ENCODE measurements at regions not wholly inside any gene's neighbourhood (a gene's known extent, or its start where the extent isn't known, plus 50 kb on each side); places are given as distances from the start of the nearest gene placed in this dataset.

GRCh38 chr19:34075661-34076091, 96.6 kb upstream of the LSM14A start (continued):
- no peak for TF ChIP-seq ZBTB11 (CRISPR knock-in tag; IDR thresholded peaks at IDR 0.05)
- TF ChIP-seq TCF7 (IDR thresholded peaks at IDR 0.05; ENCODE audit: borderline replicate concordance): no peak
- TF ChIP-seq FOS (IDR thresholded peaks at IDR 0.05; ENCODE audit: borderline replicate concordance, extremely low read depth, insufficient read length): no peak
- TF ChIP-seq NFYA (IDR thresholded peaks at IDR 0.05; ENCODE audit: borderline replicate concordance, low read depth, low read length): no peak

GRCh38 chr19:34082289-34083077, 89.8 kb upstream of the LSM14A start:
- no peak overlapping the region for H3K4me2 ChIP-seq (ENCODE audit: control insufficient read depth, insufficient read depth)
- no peak overlapping the region for H3K4me3 ChIP-seq
- no peak for DNase-seq (ENCODE audit: low read depth, low spot score)
- H3K36me3 ChIP-seq (ENCODE audit: control insufficient read depth in 2 of 2, insufficient read depth in 2 of 2, low read length in 1 of 2): no peaks in the 10 kb centered on the region
- FAIRE-seq: no peak
- ChIA-PET RAD21 (ENCODE audit: unreplicated experiment) (no interaction called here), CTCF (interaction anchor here (0.7 kb wide), 1 partner anchor 82 kb away, joined by 3 read pairs; no protein-coding TSS in a partner anchor), SMC1A (ENCODE audit: uncharacterized antibody, unreplicated experiment) (interaction anchor here (0.6 kb wide), 1 partner anchor 831 kb away, joined by 3 read pairs; no protein-coding TSS in a partner anchor), POLR2A (no interaction called here)
- no peaks in the 10 kb centered on the region for H3K9me3 ChIP-seq (replicated peaks; ENCODE audit: control insufficient read depth, insufficient read depth, low read length)
- WGBS (ENCODE audit: insufficient coverage, insufficient replicate concordance, low lambda C conversion rate, missing lambda C conversion rate): 46% methylated on average over 10 of the region's 10 CpGs
- H4K20me1 ChIP-seq (ENCODE audit: control insufficient read depth, insufficient read depth): no peaks in the 10 kb centered on the region
- BruUV-seq (replicated peaks): no TSS peak
- H3K27me3 ChIP-seq (replicated peaks in 1 of 2; ENCODE audit: control insufficient read depth in 2 of 2, insufficient read depth in 2 of 2, low read length in 1 of 2): no peaks in the 10 kb centered on the region
- intact Hi-C loops (cut with micrococcal nuclease; ENCODE audit: unreplicated experiment) (no loop called here), in situ Hi-C loops (cut with MboI) (no loop called here)
- H3K4me1 ChIP-seq (ENCODE audit: control insufficient read depth, insufficient read depth, low read length): no peaks in the 10 kb centered on the region
- no peaks in the 10 kb centered on the region for H3K79me2 ChIP-seq (ENCODE audit: control insufficient read depth, insufficient read depth, low read length)
- H3K9ac ChIP-seq (ENCODE audit: control insufficient read depth, insufficient read depth, low read length): no peak overlapping the region
- ATAC-seq: no peak
- no peak overlapping the region for H2AFZ ChIP-seq (ENCODE audit: control insufficient read depth, low read depth, low read length)
- H3K27ac ChIP-seq (ENCODE audit: control insufficient read depth, insufficient read depth): no peak overlapping the region
- TF ChIP-seq ASH2L (IDR thresholded peaks at IDR 0.05; ENCODE audit: borderline replicate concordance, low read depth) (no peak), ZBED1 (IDR thresholded peaks at IDR 0.05; ENCODE audit: borderline replicate concordance) (no peak), POLR2AphosphoS2 (IDR thresholded peaks at IDR 0.05; ENCODE audit: low read depth, low read length) (no peak), KLF5 (IDR thresholded peaks at IDR 0.05; ENCODE audit: partially characterized antibody) (no peak), NFYA (IDR thresholded peaks at IDR 0.05; ENCODE audit: borderline replicate concordance, low read depth, low read length) (no peak), SREBF1 (IDR thresholded peaks at IDR 0.05; ENCODE audit: low read length) (no peak), POLR2A (IDR thresholded peaks at IDR 0.05; ENCODE audit: low read depth, low read length) (no peak), STAT3 (IDR thresholded peaks at IDR 0.05; ENCODE audit: low read depth, low read length) (no peak), MEF2A (IDR thresholded peaks at IDR 0.05; ENCODE audit: insufficient read depth, low read depth, low read length) (no peak), SP1 (IDR thresholded peaks at IDR 0.05; ENCODE audit: low read depth, low read length) (no peak), ZNF622 (IDR thresholded peaks at IDR 0.05) (no peak), JUNB (IDR thresholded peaks at IDR 0.05) (no peak)
- TF ChIP-seq, protein P1, sequence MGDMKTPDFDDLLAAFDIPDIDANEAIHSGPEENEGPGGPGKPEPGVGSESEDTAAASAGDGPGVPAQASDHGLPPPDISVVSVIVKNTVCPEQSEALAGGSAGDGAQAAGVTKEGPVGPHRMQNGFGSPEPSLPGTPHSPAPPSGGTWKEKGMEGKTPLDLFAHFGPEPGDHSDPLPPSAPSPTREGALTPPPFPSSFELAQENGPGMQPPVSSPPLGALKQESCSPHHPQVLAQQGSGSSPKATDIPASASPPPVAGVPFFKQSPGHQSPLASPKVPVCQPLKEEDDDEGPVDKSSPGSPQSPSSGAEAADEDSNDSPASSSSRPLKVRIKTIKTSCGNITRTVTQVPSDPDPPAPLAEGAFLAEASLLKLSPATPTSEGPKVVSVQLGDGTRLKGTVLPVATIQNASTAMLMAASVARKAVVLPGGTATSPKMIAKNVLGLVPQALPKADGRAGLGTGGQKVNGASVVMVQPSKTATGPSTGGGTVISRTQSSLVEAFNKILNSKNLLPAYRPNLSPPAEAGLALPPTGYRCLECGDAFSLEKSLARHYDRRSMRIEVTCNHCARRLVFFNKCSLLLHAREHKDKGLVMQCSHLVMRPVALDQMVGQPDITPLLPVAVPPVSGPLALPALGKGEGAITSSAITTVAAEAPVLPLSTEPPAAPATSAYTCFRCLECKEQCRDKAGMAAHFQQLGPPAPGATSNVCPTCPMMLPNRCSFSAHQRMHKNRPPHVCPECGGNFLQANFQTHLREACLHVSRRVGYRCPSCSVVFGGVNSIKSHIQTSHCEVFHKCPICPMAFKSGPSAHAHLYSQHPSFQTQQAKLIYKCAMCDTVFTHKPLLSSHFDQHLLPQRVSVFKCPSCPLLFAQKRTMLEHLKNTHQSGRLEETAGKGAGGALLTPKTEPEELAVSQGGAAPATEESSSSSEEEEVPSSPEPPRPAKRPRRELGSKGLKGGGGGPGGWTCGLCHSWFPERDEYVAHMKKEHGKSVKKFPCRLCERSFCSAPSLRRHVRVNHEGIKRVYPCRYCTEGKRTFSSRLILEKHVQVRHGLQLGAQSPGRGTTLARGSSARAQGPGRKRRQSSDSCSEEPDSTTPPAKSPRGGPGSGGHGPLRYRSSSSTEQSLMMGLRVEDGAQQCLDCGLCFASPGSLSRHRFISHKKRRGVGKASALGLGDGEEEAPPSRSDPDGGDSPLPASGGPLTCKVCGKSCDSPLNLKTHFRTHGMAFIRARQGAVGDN (IDR thresholded peaks at IDR 0.05): no peak

Data from GM12878 (cell line).